RWPE1 (cell line): ENCODE measurements at regions not wholly inside any gene's neighbourhood (a gene's known extent, or its start where the extent isn't known, plus 50 kb on each side); places are given as distances from the start of the nearest gene placed in this dataset.
"Not testable (repeated sequence)": the region's sequence is repeated elsewhere in the genome, so short reads cannot be mapped to it uniquely, and the experiment has no call there.

Source experiments
- CTCF ChIA-PET: fragments of 350-600 bp; sonication (Branson Sonifier 250); formaldehyde crosslinking; extraction: SDS; loops from one replicate; lab custom pipeline; 2021; lab: Yijun Ruan, JAX
- POLR2A ChIA-PET: fragments of 400-600 bp; formaldehyde crosslinking; extraction: SDS; loops from one replicate; lab custom pipeline; 2020; ENCODE audit warnings: antibody characterized with exemption; ENCODE audit not compliant: low non-redundant PET; lab: Yijun Ruan, JAX
- DNase-seq: peaks from one replicate; pipeline ENCODE4 v3.0.0; 2012; ENCODE audit warnings: low spot score
- H3K27ac ChIP-seq: fragments of 450-650 bp; 2 replicates; pipeline ENCODE4 v1.5.1; 2017
- CTCF ChIP-seq: fragments of 450-650 bp; conservative IDR thresholded peaks from 2 replicates; pipeline ENCODE4 v1.5.1; 2017; ENCODE audit warnings: low read depth, mild to moderate bottlenecking

GRCh38 chr7:94154182-94154581, 150.0 kb upstream of the BET1 start:
- no peak overlapping the region for H3K27ac ChIP-seq
- TF ChIP-seq CTCF = no peak
- POLR2A ChIA-PET = no interaction called here
- no peak for DNase-seq
- CTCF ChIA-PET = no interaction called here

GRCh38 chr7:94154858-94155257, 150.7 kb upstream of the BET1 start:
- ChIA-PET POLR2A (no interaction called here), CTCF (no interaction called here)
- DNase-seq = no peak

GRCh38 chr7:94157659-94158306, 153.6 kb upstream of the BET1 start:
- CTCF ChIA-PET, POLR2A ChIA-PET, DNase-seq, H3K27ac ChIP-seq: not testable (repeated sequence)

More at GRCh38 chr7:94154858-94155257, 150.7 kb upstream of the BET1 start:
- H3K27ac ChIP-seq = no peak overlapping the region
- no peak for TF ChIP-seq CTCF

- ChIA-PET CTCF (interaction anchor here (0.5 kb wide), 1 partner anchor 27 kb away, joined by 3 read pairs; no protein-coding TSS in a partner anchor), POLR2A (no interaction called here)
- no peak overlapping the region for H3K27ac ChIP-seq
- no peak for DNase-seq
- no peak for TF ChIP-seq CTCF
Measured at GRCh38 chr7:94160719-94161435, 156.7 kb upstream of the BET1 start.

GRCh38 chr7:94161476-94161875, 157.3 kb upstream of the BET1 start:
- CTCF ChIA-PET = interaction anchor here (0.7 kb wide), 1 partner anchor 275 kb away, joined by 4 read pairs; no protein-coding TSS in a partner anchor
- no peak overlapping the region for H3K27ac ChIP-seq
- DNase-seq = no peak
- POLR2A ChIA-PET = no interaction called here
- TF ChIP-seq CTCF = no peak

GRCh38 chr7:94169682-94170081, 165.5 kb upstream of the BET1 start:
- TF ChIP-seq CTCF = no peak
- H3K27ac ChIP-seq = no peak overlapping the region
- no peak for DNase-seq
- CTCF ChIA-PET = interaction anchor here (1.1 kb wide), 1 partner anchor 120 kb away, joined by 3 read pairs; no protein-coding TSS in a partner anchor
- POLR2A ChIA-PET = no interaction called here

GRCh38 chr7:94170836-94171235, 166.7 kb upstream of the BET1 start:
- no peak for DNase-seq
- TF ChIP-seq CTCF = no peak
- CTCF ChIA-PET = no interaction called here
- POLR2A ChIA-PET = no interaction called here
- H3K27ac ChIP-seq = no peak overlapping the region
